Hepatocyte (in vitro differentiated cells): ENCODE measurements at regions not wholly inside any gene's neighbourhood (a gene's known extent, or its start where the extent isn't known, plus 50 kb on each side); places are given as distances from the start of the nearest gene placed in this dataset.

Experiments
- CTCF ChIP-seq: fragments of 200-600 bp; sonication (generic); IDR thresholded peaks from 2 replicates; pipeline ENCODE4 v1.5.1; 2016; ENCODE audit warnings: antibody characterized with exemption, mild to moderate bottlenecking; ENCODE audit not compliant: poor library complexity
- EZH2 ChIP-seq: fragments of 200-600 bp; sonication (generic); IDR thresholded peaks from 2 replicates; pipeline ENCODE4 v1.6.1; 2016; ENCODE audit warnings: antibody characterized with exemption, mild to moderate bottlenecking, borderline replicate concordance

DNA sequence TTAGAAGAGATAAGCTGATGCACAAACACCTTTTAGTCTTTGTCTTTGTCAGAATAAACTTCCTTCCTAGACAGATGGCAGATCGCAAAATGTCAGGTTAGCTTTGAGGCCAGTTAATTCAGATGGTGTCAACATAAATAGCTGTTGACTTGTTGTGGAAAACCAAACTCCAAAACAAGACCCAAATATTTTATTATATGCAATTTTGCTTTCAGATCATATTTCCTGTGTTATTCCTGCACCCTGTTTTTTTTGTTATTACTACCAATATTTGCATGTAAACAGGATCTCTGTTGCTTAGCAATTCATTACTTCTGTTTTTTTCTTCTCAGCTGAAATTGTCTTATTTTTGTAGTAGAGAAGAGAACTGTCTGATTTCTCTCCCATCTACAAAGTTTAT lies 316.0 kb downstream of the ETS1 start:
- TF ChIP-seq CTCF (no peak), EZH2 (no peak)
